Activated CD4-positive, alpha-beta memory T cell treated with anti-CD3 and anti-CD28 coated beads for 36 hours (primary cell): ENCODE measurements at regions not wholly inside any gene's neighbourhood (a gene's known extent, or its start where the extent isn't known, plus 50 kb on each side); places are given as distances from the start of the nearest gene placed in this dataset.

Experiments
- CTCF ChIA-PET: fragments of 350-600 bp; sonication (Branson Sonifier 250); formaldehyde crosslinking; loops from one replicate; lab custom pipeline; 2021; ENCODE audit warnings: antibody characterized with exemption, inconsistent platforms; lab: Charles Lee
- POLR2A ChIA-PET: fragments of 350-600 bp; sonication (Branson Sonifier 250); formaldehyde crosslinking; loops from one replicate; lab custom pipeline; 2021; ENCODE audit warnings: antibody characterized with exemption; lab: Charles Lee
- DNase-seq: peaks from one replicate; pipeline ENCODE4 v3.0.0-alpha.2; 2020
- H3K27ac Mint-ChIP-seq: one replicate; pipeline ENCODE4 v1.8.0; 2021; ENCODE audit warnings: mixed read lengths
- H3K27me3 Mint-ChIP-seq: one replicate; pipeline ENCODE4 v1.8.0; 2021; ENCODE audit warnings: mixed read lengths
- H3K36me3 Mint-ChIP-seq: one replicate; pipeline ENCODE4 v1.8.0; 2021; ENCODE audit warnings: mixed read lengths
- H3K4me1 Mint-ChIP-seq: one replicate; pipeline ENCODE4 v1.8.0; 2021; ENCODE audit warnings: low read depth, mixed read lengths
- H3K4me3 Mint-ChIP-seq: one replicate; pipeline ENCODE4 v1.8.0; 2021; ENCODE audit warnings: mild to moderate bottlenecking, mixed read lengths
- H3K9me3 Mint-ChIP-seq: one replicate; pipeline ENCODE4 v1.8.0; 2021; ENCODE audit warnings: mixed read lengths
- intact Hi-C: fragments of 100-400 bp; cut with micrococcal nuclease; formaldehyde crosslinking; loops from one replicate; pipeline ENCODE4 v1.15.1; 2023

DNA sequence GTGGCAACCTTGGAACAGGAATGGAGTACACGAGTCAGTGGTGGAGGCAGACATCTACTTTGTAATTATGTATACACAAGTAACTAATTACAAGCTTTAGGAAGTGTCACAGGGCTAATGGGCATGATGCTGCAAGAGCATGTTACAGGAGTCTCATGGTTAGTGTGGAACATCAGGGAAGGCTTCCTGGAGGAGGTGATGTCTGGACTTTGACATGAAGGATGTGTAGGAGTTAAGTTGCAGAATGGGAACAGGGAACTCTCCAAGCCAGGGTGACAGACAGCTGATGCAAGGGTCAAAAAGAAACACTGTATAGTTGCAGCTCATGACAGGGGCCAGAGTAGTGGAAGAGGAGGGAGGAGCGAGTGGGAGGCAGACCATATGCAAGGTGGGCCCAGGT lies 483.8 kb upstream of the EEF2KMT start:
- H3K36me3 Mint-ChIP-seq, result no peaks in the 10 kb centered on the region
- ChIA-PET CTCF (no interaction called here), POLR2A (no interaction called here)
- DNase-seq, result no peak
- H3K27ac Mint-ChIP-seq, result no peak overlapping the region
- H3K4me3 Mint-ChIP-seq, result no peak overlapping the region
- peaks cover 3% of the 10 kb centered on the region for H3K27me3 Mint-ChIP-seq
- H3K4me1 Mint-ChIP-seq, result no peaks in the 10 kb centered on the region
- H3K9me3 Mint-ChIP-seq, result no peaks in the 10 kb centered on the region
- intact Hi-C loops, result loop anchor here (10.0 kb wide), 1 partner anchor 57 kb away; no protein-coding TSS in a partner anchor

DNA sequence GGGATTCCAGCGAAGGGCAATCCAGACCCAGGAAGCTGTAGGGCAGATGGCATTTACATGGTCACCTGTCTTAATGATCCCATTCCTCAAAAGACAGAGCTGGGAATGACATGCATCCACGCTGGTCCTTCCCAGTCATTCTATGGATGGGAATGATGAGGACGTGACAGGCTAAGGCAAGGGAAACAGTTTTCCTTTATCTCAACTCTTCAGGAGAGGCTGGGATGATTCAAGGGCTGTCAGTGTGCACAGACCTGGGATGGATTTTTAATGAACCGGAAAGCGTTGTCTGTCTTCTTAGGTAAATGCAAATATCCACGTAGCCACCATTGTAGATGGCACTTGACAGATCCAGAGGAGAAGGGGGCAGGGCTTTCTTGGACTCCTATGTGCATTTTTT lies 483.2 kb upstream of the EEF2KMT start:
- intact Hi-C loops, result loop anchor here (10.0 kb wide), 1 partner anchor 56 kb away; no protein-coding TSS in a partner anchor
- Mint-ChIP-seq H3K36me3 (no peaks in the 10 kb centered on the region), H3K9me3 (no peaks in the 10 kb centered on the region)

DNA sequence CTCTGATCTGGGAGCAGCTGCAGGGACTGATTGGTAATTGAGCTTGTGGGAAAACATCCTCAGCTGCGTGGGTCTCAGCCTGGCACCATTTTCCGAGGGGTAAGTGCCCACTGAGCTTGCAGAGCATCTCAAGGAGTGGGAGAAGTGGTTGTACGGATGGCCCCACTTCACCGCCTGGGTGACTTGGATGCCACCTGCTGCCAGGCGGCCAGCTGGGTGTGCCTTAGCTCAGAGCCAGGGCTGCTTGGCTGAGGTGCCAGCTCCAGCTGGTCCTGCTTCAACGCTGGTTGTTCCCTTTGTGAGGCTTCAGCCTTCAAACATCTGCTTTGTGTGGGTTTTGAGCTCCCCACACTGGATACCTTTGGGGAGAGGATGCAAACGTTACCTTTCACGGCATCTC lies 482.7 kb upstream of the EEF2KMT start:
- H3K36me3 Mint-ChIP-seq, result no peaks in the 10 kb centered on the region
- POLR2A ChIA-PET, result no interaction called here
- peaks cover 3% of the 10 kb centered on the region for H3K27me3 Mint-ChIP-seq
- intact Hi-C loops, result loop anchor here (10.0 kb wide), 1 partner anchor 55 kb away; no protein-coding TSS in a partner anchor
- no peak for DNase-seq
- H3K27ac Mint-ChIP-seq, result no peak overlapping the region
- H3K4me3 Mint-ChIP-seq, result no peak overlapping the region
- H3K9me3 Mint-ChIP-seq, result no peaks in the 10 kb centered on the region
- H3K4me1 Mint-ChIP-seq, result no peaks in the 10 kb centered on the region
- CTCF ChIA-PET, result no interaction called here

More for the DNA sequence above, 483.2 kb upstream of the EEF2KMT start:
- H3K4me3 Mint-ChIP-seq, result no peak overlapping the region
- no peak overlapping the region for H3K27ac Mint-ChIP-seq
- no peak for DNase-seq
- no peaks in the 10 kb centered on the region for H3K4me1 Mint-ChIP-seq
- H3K27me3 Mint-ChIP-seq, result peaks cover 3% of the 10 kb centered on the region
- ChIA-PET CTCF (no interaction called here), POLR2A (no interaction called here)

DNA sequence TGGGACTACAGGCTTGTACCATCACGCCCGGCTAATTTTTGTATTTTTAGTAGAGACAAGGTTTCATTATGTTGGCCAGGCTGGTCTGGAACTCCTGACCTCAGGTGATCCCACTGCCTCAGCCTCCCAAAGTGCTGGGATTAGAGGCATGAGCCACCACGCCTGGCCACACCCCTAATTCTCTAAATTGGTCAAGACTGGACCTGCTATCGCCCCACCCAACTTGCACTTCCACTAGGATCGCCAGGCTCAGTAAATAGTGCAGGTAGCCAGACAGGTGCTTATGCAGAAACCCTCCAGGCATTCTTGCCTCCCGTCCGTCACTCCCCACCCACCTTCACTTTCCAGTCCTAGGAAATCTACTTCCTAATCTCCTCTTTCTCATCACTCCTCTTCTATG lies 481.4 kb upstream of the EEF2KMT start:
- intact Hi-C loops, result no loop called here
- Mint-ChIP-seq H3K4me1 (no peaks in the 10 kb centered on the region), H3K36me3 (no peaks in the 10 kb centered on the region), H3K27ac (no peak overlapping the region), H3K9me3 (no peaks in the 10 kb centered on the region), H3K27me3 (peaks cover 3% of the 10 kb centered on the region), H3K4me3 (no peak overlapping the region)
- ChIA-PET POLR2A (no interaction called here), CTCF (no interaction called here)
- DNase-seq, result no peak

DNA sequence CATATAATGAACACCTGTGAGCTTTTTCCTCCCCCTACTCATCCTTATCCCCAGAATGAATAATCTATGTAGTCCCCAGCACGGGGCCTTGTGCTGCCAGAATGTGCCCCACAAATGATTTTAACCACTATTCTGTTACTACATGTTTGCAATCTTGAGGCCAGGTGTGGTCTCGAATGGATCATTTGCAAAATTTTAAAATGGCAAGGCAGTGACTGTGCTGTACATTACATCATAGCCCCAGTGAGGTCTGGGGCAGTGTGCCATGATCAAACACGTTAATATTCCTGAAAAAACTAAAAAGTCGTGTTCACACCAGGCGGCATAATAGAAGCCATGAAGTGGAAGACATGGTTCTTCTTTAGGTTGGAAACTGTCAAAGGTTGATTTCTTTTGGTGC lies 479.9 kb upstream of the EEF2KMT start:
- H3K4me1 Mint-ChIP-seq, result no peaks in the 10 kb centered on the region
- no peak for DNase-seq
- ChIA-PET POLR2A (no interaction called here), CTCF (no interaction called here)
- intact Hi-C loops, result no loop called here
- H3K9me3 Mint-ChIP-seq, result peaks cover 3% of the 10 kb centered on the region
- H3K27ac Mint-ChIP-seq, result no peak overlapping the region
- no peak overlapping the region for H3K4me3 Mint-ChIP-seq
- H3K27me3 Mint-ChIP-seq, result peaks cover 3% of the 10 kb centered on the region
- H3K36me3 Mint-ChIP-seq, result no peaks in the 10 kb centered on the region

DNA sequence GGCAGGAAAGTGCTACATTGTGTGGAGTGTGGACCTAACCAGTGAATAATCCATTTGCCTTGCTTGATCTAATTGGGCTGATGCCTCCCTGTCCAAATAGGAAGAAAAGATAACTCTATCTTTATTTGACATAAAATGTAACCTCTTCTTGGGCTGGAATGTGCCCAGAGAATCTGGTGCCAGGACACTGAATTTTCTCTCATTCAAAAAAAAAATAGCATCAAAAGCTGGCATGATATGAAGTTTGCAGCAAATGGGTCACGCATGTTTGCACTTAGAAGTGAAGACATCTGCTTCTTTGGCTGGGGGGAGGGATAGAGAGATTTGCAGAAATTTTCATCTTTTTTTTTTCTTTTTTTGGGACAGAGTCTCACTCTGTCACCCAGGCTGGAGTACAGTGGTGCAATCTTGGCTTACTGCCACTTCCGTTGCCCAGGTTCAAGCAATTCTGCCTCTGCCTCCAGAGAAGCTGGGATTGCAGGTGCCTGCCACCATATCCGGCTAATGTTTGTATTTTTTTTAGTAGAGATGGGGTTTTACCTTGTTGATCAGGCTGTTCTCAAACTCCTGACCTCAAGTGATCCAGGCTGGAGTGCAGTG lies 478.2 kb upstream of the EEF2KMT start:
- no peak overlapping the region for H3K4me3 Mint-ChIP-seq
- peaks cover 3% of the 10 kb centered on the region for H3K27me3 Mint-ChIP-seq
- no peak overlapping the region for H3K27ac Mint-ChIP-seq
- POLR2A ChIA-PET, result interaction anchor here (0.6 kb wide), 1 partner anchor 58 kb away, joined by 4 read pairs; no protein-coding TSS in a partner anchor
- H3K9me3 Mint-ChIP-seq, result peaks cover 5% of the 10 kb centered on the region
- DNase-seq, result no peak
- CTCF ChIA-PET, result no interaction called here
- H3K36me3 Mint-ChIP-seq, result no peaks in the 10 kb centered on the region
- H3K4me1 Mint-ChIP-seq, result no peaks in the 10 kb centered on the region
- intact Hi-C loops, result no loop called here

DNA sequence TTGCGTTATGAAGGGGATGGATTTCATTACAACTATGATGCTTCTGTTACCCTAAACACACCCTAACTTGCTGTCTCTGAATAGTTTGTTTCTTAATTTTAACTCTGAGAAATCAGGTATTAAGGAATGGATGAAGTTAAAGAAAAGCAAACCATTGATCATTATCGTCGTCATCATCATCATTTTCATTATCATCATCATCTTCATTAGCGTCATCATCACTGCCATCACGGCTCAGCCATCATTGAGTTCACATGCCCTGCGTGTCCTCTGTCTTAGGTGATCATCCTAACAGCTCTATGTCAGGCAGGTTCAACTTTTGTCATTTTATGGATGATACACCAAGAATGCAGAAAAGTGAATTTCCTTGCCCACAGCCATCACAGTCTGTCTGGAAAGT lies 477.5 kb upstream of the EEF2KMT start:
- peaks cover 3% of the 10 kb centered on the region for H3K27me3 Mint-ChIP-seq
- no peak overlapping the region for H3K4me3 Mint-ChIP-seq

DNA sequence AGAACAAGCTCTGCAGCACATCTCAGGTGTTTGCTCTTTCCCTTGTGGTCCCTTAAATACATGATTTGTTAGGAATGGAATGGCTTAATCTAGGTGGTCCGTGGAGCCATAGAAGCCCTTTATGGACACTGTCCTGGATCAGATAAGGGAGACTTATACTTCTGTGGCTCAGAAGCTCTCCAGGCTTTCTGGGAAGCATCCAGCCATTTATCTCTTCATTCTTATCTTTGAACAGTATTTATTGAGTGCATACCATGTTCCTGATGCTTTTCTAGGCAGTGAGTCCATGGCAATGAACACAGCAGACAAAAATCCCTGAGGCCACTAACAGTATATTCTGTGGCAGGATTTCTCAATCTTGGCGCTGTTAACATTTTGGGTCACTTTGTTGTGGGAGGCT lies 474.5 kb upstream of the EEF2KMT start:
- H3K36me3 Mint-ChIP-seq, result no peaks in the 10 kb centered on the region
- no peak overlapping the region for H3K27ac Mint-ChIP-seq
- DNase-seq, result no peak
- ChIA-PET CTCF (no interaction called here), POLR2A (no interaction called here)
- H3K4me1 Mint-ChIP-seq, result no peaks in the 10 kb centered on the region
- H3K9me3 Mint-ChIP-seq, result peaks cover 5% of the 10 kb centered on the region
- H3K4me3 Mint-ChIP-seq, result no peak overlapping the region
- intact Hi-C loops, result no loop called here
- H3K27me3 Mint-ChIP-seq, result no peaks in the 10 kb centered on the region

More for the DNA sequence above, 477.5 kb upstream of the EEF2KMT start:
- Mint-ChIP-seq H3K27ac (no peak overlapping the region), H3K36me3 (no peaks in the 10 kb centered on the region), H3K9me3 (peaks cover 5% of the 10 kb centered on the region), H3K4me1 (no peaks in the 10 kb centered on the region)
- POLR2A ChIA-PET, result interaction anchor here (0.6 kb wide), 1 partner anchor 58 kb away, joined by 4 read pairs; no protein-coding TSS in a partner anchor
- intact Hi-C loops, result no loop called here
- CTCF ChIA-PET, result no interaction called here
- no peak for DNase-seq

DNA sequence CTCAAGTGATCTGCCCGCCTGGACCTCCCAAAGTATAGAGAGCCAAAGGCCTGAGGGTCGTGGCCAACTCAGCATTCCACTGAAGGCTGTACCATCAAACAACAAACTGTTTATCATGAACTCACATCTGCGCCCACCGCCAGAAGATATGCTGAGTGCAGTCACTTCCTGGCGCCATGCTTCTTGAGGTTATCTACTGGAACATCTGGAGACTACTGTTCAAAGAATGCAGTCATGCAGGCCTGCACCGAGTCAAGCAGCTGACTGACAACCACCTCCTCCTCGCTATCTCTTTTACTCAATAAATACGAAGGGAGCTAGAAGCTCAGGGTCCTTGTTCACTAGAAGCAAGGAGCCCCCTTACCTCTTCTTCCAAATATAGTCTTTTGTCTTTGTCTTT lies 473.9 kb upstream of the EEF2KMT start:
- H3K9me3 Mint-ChIP-seq, result peaks cover 5% of the 10 kb centered on the region
- intact Hi-C loops, result no loop called here
- POLR2A ChIA-PET, result no interaction called here
- no peak overlapping the region for H3K27ac Mint-ChIP-seq
- H3K36me3 Mint-ChIP-seq, result no peaks in the 10 kb centered on the region
- H3K27me3 Mint-ChIP-seq, result no peaks in the 10 kb centered on the region
- CTCF ChIA-PET, result no interaction called here
- H3K4me1 Mint-ChIP-seq, result no peaks in the 10 kb centered on the region
- H3K4me3 Mint-ChIP-seq, result no peak overlapping the region
- no peak for DNase-seq

DNA sequence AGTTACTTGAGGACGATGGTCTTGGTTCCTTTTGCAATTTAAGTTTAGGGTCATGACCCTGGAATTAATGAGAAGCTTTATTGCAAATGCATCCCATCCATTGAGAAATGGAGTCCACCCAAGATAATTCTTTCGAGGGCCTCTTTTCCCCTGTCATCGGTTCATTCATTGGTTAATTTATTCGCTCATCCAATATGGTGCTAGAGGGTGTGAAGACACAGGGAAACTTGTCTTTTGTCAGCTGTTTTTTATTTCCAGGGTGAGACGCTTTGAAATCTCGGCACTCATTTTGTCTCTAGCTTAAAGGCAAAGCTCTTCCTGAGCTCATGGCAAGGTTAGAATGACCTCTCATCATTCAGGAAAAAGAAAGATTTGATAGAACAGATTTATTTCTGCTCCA lies 464.2 kb upstream of the EEF2KMT start:
- no peak overlapping the region for H3K27ac Mint-ChIP-seq
- POLR2A ChIA-PET, result no interaction called here
- no peaks in the 10 kb centered on the region for H3K27me3 Mint-ChIP-seq
- H3K9me3 Mint-ChIP-seq, result peaks cover 16% of the 10 kb centered on the region
- CTCF ChIA-PET, result no interaction called here
- intact Hi-C loops, result no loop called here
- H3K4me1 Mint-ChIP-seq, result no peaks in the 10 kb centered on the region
- no peaks in the 10 kb centered on the region for H3K36me3 Mint-ChIP-seq
- no peak for DNase-seq
- H3K4me3 Mint-ChIP-seq, result no peak overlapping the region

DNA sequence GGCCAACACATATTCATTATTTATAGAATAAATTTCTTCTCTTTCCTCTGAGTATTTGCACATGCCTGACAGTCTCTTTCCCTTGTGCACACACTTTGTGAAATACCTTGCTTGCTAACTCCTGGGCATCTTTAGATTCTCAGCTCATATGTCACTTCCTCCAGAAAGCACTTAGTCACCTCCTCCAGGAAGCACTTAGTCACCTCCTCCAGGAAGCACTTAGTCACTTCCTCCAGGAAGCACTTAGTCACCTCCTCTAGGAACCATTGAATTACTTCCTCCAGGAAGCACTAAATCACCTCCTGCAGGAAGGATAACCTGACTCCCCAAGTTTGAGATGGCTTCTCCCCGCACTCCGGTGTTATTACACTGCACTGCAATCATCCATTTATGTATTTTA lies 462.5 kb upstream of the EEF2KMT start:
- intact Hi-C loops, result no loop called here
- Mint-ChIP-seq H3K4me3 (no peak overlapping the region), H3K27ac (no peak overlapping the region), H3K36me3 (no peaks in the 10 kb centered on the region), H3K4me1 (no peaks in the 10 kb centered on the region), H3K9me3 (peaks cover 16% of the 10 kb centered on the region), H3K27me3 (no peaks in the 10 kb centered on the region)
- CTCF ChIA-PET, result no interaction called here
- POLR2A ChIA-PET, result no interaction called here
- DNase-seq, result peak; percentile 13

DNA sequence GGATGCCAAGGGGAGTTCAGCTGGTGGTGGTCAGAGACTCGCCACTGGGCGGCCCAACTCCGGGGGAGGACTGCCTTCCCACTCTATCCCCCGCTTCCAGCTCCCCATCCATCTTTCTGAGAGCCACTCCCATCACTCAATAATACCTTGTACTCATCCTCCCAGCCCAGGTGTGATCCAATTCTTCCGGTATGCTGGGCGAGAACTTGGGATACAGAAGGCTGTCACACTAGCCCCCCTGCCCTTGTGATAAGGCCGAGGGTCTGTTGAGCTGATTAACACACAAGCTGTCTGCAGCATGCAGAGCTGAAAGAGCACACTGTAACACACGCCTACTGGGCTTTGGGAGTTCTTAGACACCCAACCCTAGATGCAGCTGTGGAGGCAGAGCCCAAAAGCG lies 460.4 kb upstream of the EEF2KMT start:
- Mint-ChIP-seq H3K9me3 (peaks cover 16% of the 10 kb centered on the region), H3K27me3 (no peaks in the 10 kb centered on the region), H3K36me3 (no peaks in the 10 kb centered on the region), H3K27ac (no peak overlapping the region), H3K4me1 (no peaks in the 10 kb centered on the region), H3K4me3 (no peak overlapping the region)
- ChIA-PET CTCF (no interaction called here), POLR2A (no interaction called here)
- intact Hi-C loops, result no loop called here
- no peak for DNase-seq

DNA sequence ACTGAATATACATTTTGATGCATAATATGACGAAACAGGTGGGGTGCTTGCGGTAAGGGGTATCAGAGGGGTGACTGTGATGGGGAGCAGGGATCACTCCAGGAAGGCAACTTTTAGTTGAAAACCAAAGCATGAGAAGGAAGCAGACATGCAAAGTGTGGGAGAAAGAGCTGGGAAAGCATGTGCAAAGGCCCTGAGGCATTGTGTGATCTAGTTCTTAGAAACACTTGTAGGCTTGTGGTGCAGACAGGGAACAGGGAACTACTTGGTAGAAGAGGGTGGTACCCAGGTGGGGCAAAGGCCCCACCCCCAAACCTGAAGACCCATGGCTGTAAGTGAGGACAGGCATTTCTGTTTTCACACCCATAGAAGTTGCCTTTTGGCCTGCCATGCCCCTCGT lies 459.9 kb upstream of the EEF2KMT start:
- H3K27ac Mint-ChIP-seq, result no peak overlapping the region
- no peaks in the 10 kb centered on the region for H3K27me3 Mint-ChIP-seq
- peaks cover 19% of the 10 kb centered on the region for H3K9me3 Mint-ChIP-seq
- H3K4me1 Mint-ChIP-seq, result no peaks in the 10 kb centered on the region
- ChIA-PET CTCF (no interaction called here), POLR2A (no interaction called here)
- intact Hi-C loops, result no loop called here
- H3K36me3 Mint-ChIP-seq, result no peaks in the 10 kb centered on the region
- H3K4me3 Mint-ChIP-seq, result no peak overlapping the region
- no peak for DNase-seq
